ENCODE measurements at regions not wholly inside any gene's neighbourhood (a gene's known extent, or its start where the extent isn't known, plus 50 kb on each side); places are given as distances from the start of the nearest gene placed in this dataset.

DNA sequence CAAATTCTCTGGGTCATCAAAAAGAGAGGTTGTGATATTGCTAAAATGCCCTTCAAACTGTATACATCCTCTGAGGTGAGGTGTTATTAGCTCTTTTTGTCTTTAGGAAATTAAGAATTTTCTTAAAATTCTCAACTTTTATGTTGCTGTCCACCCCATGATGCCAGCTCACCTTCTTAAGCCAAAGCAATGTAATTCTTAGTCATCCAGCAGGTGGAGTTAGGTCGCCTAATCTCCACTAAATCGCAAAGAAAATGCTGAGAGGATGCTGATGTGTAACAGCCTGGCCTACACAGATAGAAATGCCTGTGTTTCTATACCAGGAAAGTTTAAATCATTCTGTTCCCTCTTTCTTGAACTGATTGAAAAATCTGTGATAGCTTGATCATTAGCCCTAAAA is 770.2 kb upstream of the ALCAM start:
- TF ChIP-seq, protein P1, sequence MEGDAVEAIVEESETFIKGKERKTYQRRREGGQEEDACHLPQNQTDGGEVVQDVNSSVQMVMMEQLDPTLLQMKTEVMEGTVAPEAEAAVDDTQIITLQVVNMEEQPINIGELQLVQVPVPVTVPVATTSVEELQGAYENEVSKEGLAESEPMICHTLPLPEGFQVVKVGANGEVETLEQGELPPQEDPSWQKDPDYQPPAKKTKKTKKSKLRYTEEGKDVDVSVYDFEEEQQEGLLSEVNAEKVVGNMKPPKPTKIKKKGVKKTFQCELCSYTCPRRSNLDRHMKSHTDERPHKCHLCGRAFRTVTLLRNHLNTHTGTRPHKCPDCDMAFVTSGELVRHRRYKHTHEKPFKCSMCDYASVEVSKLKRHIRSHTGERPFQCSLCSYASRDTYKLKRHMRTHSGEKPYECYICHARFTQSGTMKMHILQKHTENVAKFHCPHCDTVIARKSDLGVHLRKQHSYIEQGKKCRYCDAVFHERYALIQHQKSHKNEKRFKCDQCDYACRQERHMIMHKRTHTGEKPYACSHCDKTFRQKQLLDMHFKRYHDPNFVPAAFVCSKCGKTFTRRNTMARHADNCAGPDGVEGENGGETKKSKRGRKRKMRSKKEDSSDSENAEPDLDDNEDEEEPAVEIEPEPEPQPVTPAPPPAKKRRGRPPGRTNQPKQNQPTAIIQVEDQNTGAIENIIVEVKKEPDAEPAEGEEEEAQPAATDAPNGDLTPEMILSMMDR (IDR thresholded peaks at IDR 0.05) = peak in 1 of 3 experiments; percentile 48
- no peak for DNase-seq (ENCODE audit: low spot score in 2 of 2)
- Histone ChIP-seq H3K27ac (no peak overlapping the region), H3K4me1 (no peaks in the 10 kb centered on the region), H3K4me3 (no peak overlapping the region), H3K36me3 (no peaks in the 10 kb centered on the region), H3K9me3 (no peaks in the 10 kb centered on the region), H3K27me3 (no peaks in the 10 kb centered on the region)
- intact Hi-C loops (cut with DNase I) = loop anchor here (2.0 kb wide), 1 partner anchor 772 kb away; no protein-coding TSS in a partner anchor

DNA sequence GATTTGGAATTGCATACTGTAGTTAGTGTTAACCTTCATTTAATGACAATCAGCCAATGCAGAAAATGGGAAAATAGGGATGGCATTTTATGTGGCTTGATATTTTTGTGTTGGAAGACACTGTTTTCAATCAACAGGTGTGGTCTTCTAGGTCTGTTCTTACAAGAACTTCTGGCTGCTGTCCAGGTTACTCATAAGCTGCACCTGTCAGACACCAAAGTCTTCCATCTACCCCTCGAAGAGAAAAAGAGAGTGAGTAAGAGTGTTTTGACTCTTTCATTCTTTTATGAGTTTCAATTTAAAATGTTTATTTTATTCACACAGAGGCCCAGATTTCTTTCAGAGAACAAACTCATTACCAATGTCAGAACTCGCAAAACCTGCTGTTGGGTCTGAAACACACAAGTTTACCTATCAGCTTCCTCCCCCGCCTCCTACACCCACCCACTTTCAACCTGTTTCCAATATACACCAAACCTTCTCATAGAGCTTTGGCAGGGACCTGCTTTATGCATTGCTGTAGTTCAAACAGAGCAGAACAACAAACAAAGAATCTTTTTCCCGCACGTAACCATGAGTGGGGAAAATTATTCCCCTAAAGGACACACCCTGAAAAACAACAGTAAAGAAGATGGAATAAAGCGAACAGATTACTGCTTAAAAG is 767.7 kb upstream of the ALCAM start:
- Histone ChIP-seq H3K4me3 (no peak overlapping the region), H3K36me3 (no peaks in the 10 kb centered on the region), H3K27ac (no peak overlapping the region), H3K9me3 (no peaks in the 10 kb centered on the region), H3K4me1 (no peaks in the 10 kb centered on the region), H3K27me3 (no peaks in the 10 kb centered on the region)
- intact Hi-C loops (cut with DNase I) = no loop called here
- DNase-seq (ENCODE audit: low spot score in 2 of 2) = no peak
- TF ChIP-seq, protein P1 (IDR thresholded peaks at IDR 0.05) = no peak

GRCh38 chr3:104604326-104605010 is 762.2 kb upstream of the ALCAM start:
- Histone ChIP-seq H3K9me3 (no peaks in the 10 kb centered on the region), H3K27me3 (no peaks in the 10 kb centered on the region), H3K36me3 (no peaks in the 10 kb centered on the region), H3K27ac (no peak overlapping the region), H3K4me1 (no peaks in the 10 kb centered on the region), H3K4me3 (no peak overlapping the region)
- TF ChIP-seq, protein P1 (IDR thresholded peaks at IDR 0.05) = peak in 1 of 3 experiments; percentile 31
- intact Hi-C loops (cut with DNase I) = no loop called here
- no peak for DNase-seq (ENCODE audit: low spot score in 2 of 2)

DNA sequence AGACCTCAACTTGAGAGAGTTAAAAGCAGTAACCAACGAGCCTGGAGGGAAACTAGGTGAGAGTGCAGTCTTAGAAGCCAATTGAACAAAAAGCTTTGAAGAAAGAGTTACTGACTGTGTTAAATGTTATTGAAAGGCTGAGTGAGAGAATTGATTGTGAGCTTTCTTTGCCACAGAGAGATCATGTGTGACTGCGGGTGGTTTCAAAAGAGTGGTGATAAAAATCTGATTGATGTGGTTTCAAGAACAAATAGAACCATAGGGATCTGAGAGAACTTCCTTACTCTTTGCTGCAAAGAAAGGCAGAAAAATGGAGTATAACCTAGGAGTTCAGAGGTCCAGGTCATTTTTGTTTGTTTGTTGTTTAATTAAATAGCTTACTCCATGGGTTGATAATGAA is 759.9 kb upstream of the ALCAM start:
- no peaks in the 10 kb centered on the region for H3K9me3 ChIP-seq
- H3K4me3 ChIP-seq = no peak overlapping the region
- TF ChIP-seq, protein P1 (IDR thresholded peaks at IDR 0.05) = no peak
- intact Hi-C loops (cut with DNase I) = no loop called here
- DNase-seq (ENCODE audit: low spot score in 2 of 2) = no peak
- H3K36me3 ChIP-seq = no peaks in the 10 kb centered on the region
- H3K27me3 ChIP-seq = no peaks in the 10 kb centered on the region
- no peaks in the 10 kb centered on the region for H3K4me1 ChIP-seq
- H3K27ac ChIP-seq = no peak overlapping the region

GRCh38 chr3:104610730-104611652 is 755.7 kb upstream of the ALCAM start:
- no peaks in the 10 kb centered on the region for H3K4me1 ChIP-seq
- H3K27me3 ChIP-seq = no peaks in the 10 kb centered on the region
- no peaks in the 10 kb centered on the region for H3K36me3 ChIP-seq
- no peak for DNase-seq (ENCODE audit: low spot score in 2 of 2)
- TF ChIP-seq, protein P1 (IDR thresholded peaks at IDR 0.05) = no peak
- no peaks in the 10 kb centered on the region for H3K9me3 ChIP-seq
- intact Hi-C loops (cut with DNase I) = no loop called here
- no peak overlapping the region for H3K4me3 ChIP-seq
- H3K27ac ChIP-seq = no peak overlapping the region

Data from ascending aorta (tissue), 2 donors.